ENCODE measurements at regions not wholly inside any gene's neighbourhood (a gene's known extent, or its start where the extent isn't known, plus 50 kb on each side); places are given as distances from the start of the nearest gene placed in this dataset.

GRCh38 chr4:64883087-64883807, 474.0 kb upstream of the TECRL start:
- Histone ChIP-seq H4K20me1 (replicated peaks; ENCODE audit: insufficient read depth) (no peaks in the 10 kb centered on the region), H3K27ac (ENCODE audit: low read depth) (no peak overlapping the region), H3K36me3 (ENCODE audit: insufficient read depth) (no peaks in the 10 kb centered on the region), H3K4me1 (ENCODE audit: insufficient read depth) (no peaks in the 10 kb centered on the region), H3K79me2 (replicated peaks; ENCODE audit: insufficient read depth) (no peaks in the 10 kb centered on the region), H2AFZ (peak overlapping the region; percentile 57; the same call in 1 of the 2 replicates), H3K4me2 (no peak overlapping the region), H3K4me3 (no peak overlapping the region), H3K9me2 (ENCODE audit: insufficient read depth) (no peaks in the 10 kb centered on the region), H3K27me3 (ENCODE audit: insufficient read depth) (no peaks in the 10 kb centered on the region), H3F3A (replicated peaks; ENCODE audit: low read depth) (no peaks in the 10 kb centered on the region)
- no peak for ATAC-seq
- TF ChIP-seq ZNF114 (CRISPR knock-in tag; IDR thresholded peaks at IDR 0.05) (no peak), CTCF (conservative IDR thresholded peaks at IDR 0.05; ENCODE audit: low read depth in 2 of 2) (no peak), ZNF462 (CRISPR knock-in tag; IDR thresholded peaks at IDR 0.05) (no peak), ZNF331 (CRISPR knock-in tag; IDR thresholded peaks at IDR 0.05; ENCODE audit: low read depth) (no peak), REST (IDR thresholded peaks at IDR 0.05; ENCODE audit: unreplicated experiment) (no peak), EZH2phosphoT487 (IDR thresholded peaks at IDR 0.05; ENCODE audit: unreplicated experiment) (no peak), JUNB (IDR thresholded peaks at IDR 0.05; ENCODE audit: unreplicated experiment) (no peak), CREB1 (CRISPR knock-in tag; IDR thresholded peaks at IDR 0.05; ENCODE audit: low read depth) (no peak), POLR2AphosphoS5 (IDR thresholded peaks at IDR 0.05; ENCODE audit: low read depth) (no peak), EZH2 (IDR thresholded peaks at IDR 0.05; ENCODE audit: low read depth, unreplicated experiment) (no peak), STAT1 (IDR thresholded peaks at IDR 0.05; ENCODE audit: unreplicated experiment) (no peak), ETS1 (IDR thresholded peaks at IDR 0.05) (no peak)
- no peak overlapping the region; the same call in 1 of the 2 replicates for H3K27ac Mint-ChIP-seq
- H3K4me3 Mint-ChIP-seq = no peak overlapping the region
- no peaks in the 10 kb centered on the region for H3K27me3 Mint-ChIP-seq (ENCODE audit: insufficient read depth, low read depth, poor library complexity)
- H3K9me3 Mint-ChIP-seq = no peaks in the 10 kb centered on the region
- no peaks in the 10 kb centered on the region for H3K36me3 Mint-ChIP-seq (ENCODE audit: low read depth)
- H3K4me1 Mint-ChIP-seq = no peaks in the 10 kb centered on the region
- no peak for DNase-seq (ENCODE audit: low spot score)

Data from GM23338 (cell line).